A673 (cell line): ENCODE measurements at regions not wholly inside any gene's neighbourhood (a gene's known extent, or its start where the extent isn't known, plus 50 kb on each side); places are given as distances from the start of the nearest gene placed in this dataset.

Experiments
- BruUV-seq: library from RNA; stranded (reverse); fragments of 400-500 nt; replicated peaks from 2 replicates; lab custom pipeline; 2021; lab: Mats Ljungman, UMichigan
- CTCF ChIA-PET: fragments of 300-600 bp; sonication (Branson Sonifier 250); formaldehyde crosslinking; loops from one replicate; lab custom pipeline; 2022; ENCODE audit warnings: antibody characterized with exemption; lab: Charles Lee
- POLR2A ChIA-PET: fragments of 300-600 bp; sonication (Branson Sonifier 250); formaldehyde crosslinking; loops from one replicate; lab custom pipeline; 2022; ENCODE audit warnings: antibody characterized with exemption; ENCODE audit not compliant: low non-redundant PET; lab: Charles Lee
- DNase-seq: peaks from one replicate; pipeline ENCODE4 v3.0.0-alpha.2; 2015; ENCODE audit warnings: low spot score
- H3K27ac ChIP-seq: fragments of 200-600 bp; sonication (generic); 2 replicates; pipeline ENCODE4 v1.5.1; 2016; ENCODE audit warnings: mixed run types, low read depth, mild to moderate bottlenecking, mixed read lengths, antibody characterized with exemption, low read length; ENCODE audit not compliant: poor library complexity, severe bottlenecking
- H3K27me3 ChIP-seq: fragments of 200-600 bp; sonication (generic); replicated peaks from 2 replicates; pipeline ENCODE4 v1.6.1; 2017; ENCODE audit warnings: mixed run types, low read depth, mild to moderate bottlenecking, mixed read lengths, antibody characterized with exemption, low read length; ENCODE audit not compliant: insufficient read depth, poor library complexity
- H3K36me3 ChIP-seq: fragments of 200-600 bp; sonication (generic); 2 replicates; pipeline ENCODE4 v1.6.1; 2016; ENCODE audit warnings: mixed run types, mild to moderate bottlenecking, mixed read lengths, antibody characterized with exemption, low read length; ENCODE audit not compliant: insufficient read depth, poor library complexity, severe bottlenecking
- H3K4me1 ChIP-seq: fragments of 200-600 bp; sonication (generic); 2 replicates; pipeline ENCODE4 v1.6.1; 2017; ENCODE audit warnings: mixed run types, mild to moderate bottlenecking, mixed read lengths, antibody characterized with exemption, low read length; ENCODE audit not compliant: insufficient read depth, poor library complexity, severe bottlenecking
- H3K4me3 ChIP-seq: fragments of 200-600 bp; sonication (generic); 2 replicates; pipeline ENCODE4 v1.5.1; 2016; ENCODE audit warnings: low read depth, mixed run types, mild to moderate bottlenecking, mixed read lengths, low read length; ENCODE audit not compliant: poor library complexity, severe bottlenecking
- H3K9me3 ChIP-seq: fragments of 200-600 bp; sonication (generic); 2 replicates; pipeline ENCODE4 v1.6.1; 2016; ENCODE audit warnings: mixed run types, low read depth, mild to moderate bottlenecking, mixed read lengths, antibody characterized with exemption, low read length; ENCODE audit not compliant: poor library complexity, severe bottlenecking
- CTCF ChIP-seq: fragments of 300-800, 200-600 bp; sonication (generic); conservative IDR thresholded peaks from 2 replicates; pipeline ENCODE4 v1.5.1; 2017; ENCODE audit warnings: low read depth, mild to moderate bottlenecking, antibody characterized with exemption, low read length, moderate library complexity, mixed read lengths
- EZH2 ChIP-seq: fragments of 200-600 bp; sonication (generic); IDR thresholded peaks from 2 replicates; pipeline ENCODE4 v1.6.1; 2017; ENCODE audit warnings: borderline replicate concordance, low read depth, mild to moderate bottlenecking, mixed read lengths, antibody characterized with exemption, low read length; ENCODE audit not compliant: poor library complexity, severe bottlenecking
- intact Hi-C: fragments of 100-400 bp; cut with micrococcal nuclease; formaldehyde crosslinking; loops from one replicate; pipeline ENCODE4 v1.10.0; 2022; ENCODE audit not compliant: unreplicated experiment

GRCh38 chr5:121199216-121199999 lies 652.3 kb upstream of the FTMT start:
- Histone ChIP-seq H3K4me1 (peaks cover 15% of the 10 kb centered on the region), H3K9me3 (no peaks in the 10 kb centered on the region), H3K36me3 (no peaks in the 10 kb centered on the region), H3K27me3 (no peaks in the 10 kb centered on the region), H3K4me3 (no peak overlapping the region), H3K27ac (no peak overlapping the region)
- ChIA-PET CTCF (no interaction called here), POLR2A (no interaction called here)
- intact Hi-C loops = no loop called here
- BruUV-seq = no TSS peak
- DNase-seq = peak; percentile 79
- no peak for TF ChIP-seq EZH2
- TF ChIP-seq CTCF = no peak

- CTCF ChIA-PET = no interaction called here
- H3K4me1 ChIP-seq = peaks cover 16% of the 10 kb centered on the region
- H3K9me3 ChIP-seq = peaks cover 8% of the 10 kb centered on the region
- TF ChIP-seq EZH2 (no peak), CTCF (no peak)
- H3K27me3 ChIP-seq = no peaks in the 10 kb centered on the region
- intact Hi-C loops = no loop called here
- no peak overlapping the region for H3K27ac ChIP-seq
- H3K4me3 ChIP-seq = no peak overlapping the region
- peak; percentile 66 for DNase-seq
- BruUV-seq = no TSS peak
- POLR2A ChIA-PET = no interaction called here
- no peaks in the 10 kb centered on the region for H3K36me3 ChIP-seq
Measured at GRCh38 chr5:121218086-121218485, 633.6 kb upstream of the FTMT start.

- BruUV-seq = no TSS peak
- intact Hi-C loops = no loop called here
- no peak overlapping the region for H3K27ac ChIP-seq
- peaks cover 16% of the 10 kb centered on the region for H3K4me1 ChIP-seq
- DNase-seq = no peak
- peaks cover 8% of the 10 kb centered on the region for H3K9me3 ChIP-seq
- no peak for TF ChIP-seq CTCF
- TF ChIP-seq EZH2 = no peak
- H3K4me3 ChIP-seq = no peak overlapping the region
- ChIA-PET POLR2A (no interaction called here), CTCF (no interaction called here)
- no peaks in the 10 kb centered on the region for H3K36me3 ChIP-seq
- H3K27me3 ChIP-seq = no peaks in the 10 kb centered on the region
Measured at GRCh38 chr5:121221483-121221882, 630.2 kb upstream of the FTMT start.
